ENCODE measurements at regions not wholly inside any gene's neighbourhood (a gene's known extent, or its start where the extent isn't known, plus 50 kb on each side); places are given as distances from the start of the nearest gene placed in this dataset.

DNA sequence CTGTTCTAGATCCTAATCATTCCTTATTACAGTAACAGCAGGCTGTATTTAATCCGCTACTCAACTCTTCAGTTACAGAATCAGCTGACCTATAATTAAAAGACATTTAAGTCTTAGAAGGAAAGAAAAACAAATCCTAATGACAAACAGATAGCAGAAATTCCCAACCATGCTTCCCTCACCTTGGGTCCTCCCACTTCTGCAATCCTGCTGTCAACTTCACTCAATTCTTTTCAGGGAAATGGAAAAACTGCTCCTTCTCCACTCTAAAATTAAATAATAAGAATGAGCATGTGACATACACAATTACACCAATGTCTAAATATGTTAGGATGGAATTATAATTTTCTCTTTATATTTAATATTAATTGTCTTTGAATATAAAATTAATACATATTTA, 182.6 kb upstream of the LYPLAL1 start:
- DNase-seq (ENCODE audit: low spot score) = no peak
- in situ Hi-C loops (cut with MboI; ENCODE audit: low pct_unique_long_range_greater_than_20kb, low sequenced_read_pairs, unreplicated experiment) = no loop called here
- TF ChIP-seq, protein P1, sequence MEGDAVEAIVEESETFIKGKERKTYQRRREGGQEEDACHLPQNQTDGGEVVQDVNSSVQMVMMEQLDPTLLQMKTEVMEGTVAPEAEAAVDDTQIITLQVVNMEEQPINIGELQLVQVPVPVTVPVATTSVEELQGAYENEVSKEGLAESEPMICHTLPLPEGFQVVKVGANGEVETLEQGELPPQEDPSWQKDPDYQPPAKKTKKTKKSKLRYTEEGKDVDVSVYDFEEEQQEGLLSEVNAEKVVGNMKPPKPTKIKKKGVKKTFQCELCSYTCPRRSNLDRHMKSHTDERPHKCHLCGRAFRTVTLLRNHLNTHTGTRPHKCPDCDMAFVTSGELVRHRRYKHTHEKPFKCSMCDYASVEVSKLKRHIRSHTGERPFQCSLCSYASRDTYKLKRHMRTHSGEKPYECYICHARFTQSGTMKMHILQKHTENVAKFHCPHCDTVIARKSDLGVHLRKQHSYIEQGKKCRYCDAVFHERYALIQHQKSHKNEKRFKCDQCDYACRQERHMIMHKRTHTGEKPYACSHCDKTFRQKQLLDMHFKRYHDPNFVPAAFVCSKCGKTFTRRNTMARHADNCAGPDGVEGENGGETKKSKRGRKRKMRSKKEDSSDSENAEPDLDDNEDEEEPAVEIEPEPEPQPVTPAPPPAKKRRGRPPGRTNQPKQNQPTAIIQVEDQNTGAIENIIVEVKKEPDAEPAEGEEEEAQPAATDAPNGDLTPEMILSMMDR (IDR thresholded peaks at IDR 0.05; ENCODE audit: extremely low read depth, insufficient read depth, missing control alignments) = no peak

DNA sequence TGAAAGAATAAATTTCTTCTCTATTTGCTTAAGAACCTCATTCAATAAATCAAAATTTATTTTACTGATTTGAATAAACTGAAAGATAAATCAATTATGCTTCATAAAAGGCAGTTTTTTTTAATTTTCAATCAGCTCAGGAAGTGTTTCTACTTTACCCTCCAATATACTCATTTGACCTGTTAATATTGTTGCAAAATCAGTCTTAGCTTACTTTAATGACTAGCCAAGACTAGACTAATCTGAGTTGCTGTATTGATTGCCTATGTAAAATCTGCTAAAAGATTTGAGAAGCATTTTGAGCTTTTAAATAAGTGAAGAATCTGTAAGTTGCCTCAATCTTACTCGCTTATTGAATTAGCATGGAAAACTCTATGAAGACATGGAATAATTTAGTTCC, 179.1 kb upstream of the LYPLAL1 start:
- TF ChIP-seq, protein P1 (IDR thresholded peaks at IDR 0.05; ENCODE audit: extremely low read depth, insufficient read depth, missing control alignments) = no peak
- DNase-seq (ENCODE audit: low spot score) = no peak
- in situ Hi-C loops (cut with MboI; ENCODE audit: low pct_unique_long_range_greater_than_20kb, low sequenced_read_pairs, unreplicated experiment) = no loop called here

DNA sequence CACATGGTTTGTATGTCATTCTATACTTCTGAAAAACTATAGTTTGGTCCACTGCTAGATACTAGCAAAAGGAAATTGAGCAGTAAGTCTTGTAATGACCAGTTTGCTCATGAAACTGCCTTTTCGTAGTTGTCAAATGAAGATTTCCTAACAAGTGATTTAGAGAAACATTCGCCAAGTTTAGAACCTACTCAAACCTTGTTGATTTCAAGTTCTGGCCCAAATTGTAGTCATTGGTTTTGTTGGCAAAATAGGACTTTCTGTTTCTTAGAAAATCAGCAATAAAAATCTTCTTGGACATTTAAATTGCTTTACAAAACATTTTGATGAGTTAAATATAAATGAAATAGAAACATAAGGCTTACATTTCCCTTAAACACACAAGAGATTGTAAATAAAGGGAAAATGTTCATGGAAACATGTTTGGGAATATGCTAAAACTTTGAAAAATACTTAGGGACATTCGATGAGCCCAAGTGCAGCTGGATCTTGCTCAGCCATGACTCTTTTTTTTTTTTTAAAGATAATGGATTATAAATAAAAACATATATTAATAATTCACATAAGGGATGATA, 178.5 kb upstream of the LYPLAL1 start:
- TF ChIP-seq, protein P1 (IDR thresholded peaks at IDR 0.05; ENCODE audit: extremely low read depth, insufficient read depth, missing control alignments) = no peak
- DNase-seq (ENCODE audit: low spot score) = no peak
- in situ Hi-C loops (cut with MboI; ENCODE audit: low pct_unique_long_range_greater_than_20kb, low sequenced_read_pairs, unreplicated experiment) = no loop called here

DNA sequence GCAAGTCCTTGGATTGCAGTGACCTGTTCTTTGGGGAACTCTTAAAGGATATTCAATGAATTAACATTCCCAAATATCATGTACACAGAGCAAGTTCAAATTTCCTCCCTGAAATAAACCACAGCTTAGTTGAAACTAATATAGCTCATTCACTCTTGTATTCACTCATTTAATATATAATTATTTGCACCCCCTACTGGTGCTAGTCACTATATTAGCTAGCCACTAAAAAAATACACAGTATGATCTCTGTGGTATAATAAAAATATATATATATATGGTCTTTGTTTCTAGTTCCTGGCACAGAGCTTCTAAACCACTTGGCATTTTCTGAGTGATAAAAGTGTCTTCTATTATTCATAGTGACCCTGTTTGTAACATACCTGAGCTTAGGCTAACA, 177.3 kb upstream of the LYPLAL1 start:
- TF ChIP-seq, protein P1 (IDR thresholded peaks at IDR 0.05; ENCODE audit: extremely low read depth, insufficient read depth, missing control alignments) = no peak
- in situ Hi-C loops (cut with MboI; ENCODE audit: low pct_unique_long_range_greater_than_20kb, low sequenced_read_pairs, unreplicated experiment) = no loop called here
- no peak for DNase-seq (ENCODE audit: low spot score)

DNA sequence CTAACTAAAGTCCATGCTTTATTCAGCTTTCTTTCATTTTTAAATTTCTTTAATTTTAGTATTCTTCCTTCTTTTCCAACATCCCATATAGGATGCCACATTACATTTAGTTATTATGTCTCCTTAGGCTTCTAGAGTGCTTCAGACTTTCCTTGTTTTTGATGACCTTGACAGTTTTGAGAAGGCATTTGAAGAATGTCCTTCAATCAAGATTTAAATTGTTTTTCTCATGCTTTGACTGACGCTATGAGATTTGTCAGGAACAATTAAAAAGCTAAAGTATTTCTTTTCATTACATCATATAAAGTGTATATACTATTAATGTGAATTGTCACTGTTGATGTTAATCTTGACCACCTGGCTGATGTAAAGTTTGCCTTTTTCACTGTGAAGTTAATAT, 173.7 kb upstream of the LYPLAL1 start:
- no peak for DNase-seq (ENCODE audit: low spot score)
- TF ChIP-seq, protein P1 (IDR thresholded peaks at IDR 0.05; ENCODE audit: extremely low read depth, insufficient read depth, missing control alignments) = no peak
- in situ Hi-C loops (cut with MboI; ENCODE audit: low pct_unique_long_range_greater_than_20kb, low sequenced_read_pairs, unreplicated experiment) = no loop called here

DNA sequence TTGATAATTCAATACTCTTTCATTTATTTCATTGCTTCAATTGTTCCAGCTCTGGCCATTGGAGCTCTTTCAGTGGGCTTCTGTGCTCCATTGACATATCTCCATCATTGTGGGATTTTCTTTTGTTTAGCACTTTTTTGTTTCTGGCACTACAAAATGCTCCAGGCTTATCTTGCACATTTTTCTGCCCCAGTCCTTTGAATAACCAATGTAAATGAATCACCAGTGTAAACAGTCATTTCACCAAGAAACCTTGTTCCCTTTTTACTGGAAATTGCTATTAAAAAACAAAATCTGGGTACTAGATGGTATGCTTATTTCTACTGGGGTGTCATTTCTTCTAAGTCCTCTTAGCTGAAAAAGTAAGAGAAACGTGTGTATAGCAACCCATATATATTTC, 173.0 kb upstream of the LYPLAL1 start:
- TF ChIP-seq, protein P1 (IDR thresholded peaks at IDR 0.05; ENCODE audit: extremely low read depth, insufficient read depth, missing control alignments) = no peak
- in situ Hi-C loops (cut with MboI; ENCODE audit: low pct_unique_long_range_greater_than_20kb, low sequenced_read_pairs, unreplicated experiment) = no loop called here
- no peak for DNase-seq (ENCODE audit: low spot score)

DNA sequence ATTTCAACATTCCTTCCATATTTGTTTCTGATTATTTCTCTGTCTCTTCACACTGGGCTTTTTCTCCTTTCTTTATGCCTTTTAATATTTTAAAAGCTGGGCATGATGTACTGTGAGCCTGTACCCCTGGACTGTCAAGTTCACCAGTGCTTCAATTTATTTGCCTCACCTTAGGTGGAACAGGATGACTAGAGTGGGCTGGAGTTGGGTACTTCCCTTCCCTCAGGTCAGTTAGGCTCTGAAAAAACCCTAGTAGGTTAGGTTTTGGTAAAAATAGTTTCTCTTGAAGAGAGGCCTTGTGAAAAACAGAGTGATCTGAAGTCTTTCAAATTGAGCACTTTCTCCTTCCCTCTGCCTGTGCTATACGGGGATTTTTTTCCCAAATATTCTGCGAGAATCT, 163.0 kb upstream of the LYPLAL1 start:
- TF ChIP-seq, protein P1 (IDR thresholded peaks at IDR 0.05; ENCODE audit: extremely low read depth, insufficient read depth, missing control alignments) = no peak
- in situ Hi-C loops (cut with MboI; ENCODE audit: low pct_unique_long_range_greater_than_20kb, low sequenced_read_pairs, unreplicated experiment) = no loop called here
- no peak for DNase-seq (ENCODE audit: low spot score)
